ENCODE measurements at regions not wholly inside any gene's neighbourhood (a gene's known extent, or its start where the extent isn't known, plus 50 kb on each side); places are given as distances from the start of the nearest gene placed in this dataset.

DNA sequence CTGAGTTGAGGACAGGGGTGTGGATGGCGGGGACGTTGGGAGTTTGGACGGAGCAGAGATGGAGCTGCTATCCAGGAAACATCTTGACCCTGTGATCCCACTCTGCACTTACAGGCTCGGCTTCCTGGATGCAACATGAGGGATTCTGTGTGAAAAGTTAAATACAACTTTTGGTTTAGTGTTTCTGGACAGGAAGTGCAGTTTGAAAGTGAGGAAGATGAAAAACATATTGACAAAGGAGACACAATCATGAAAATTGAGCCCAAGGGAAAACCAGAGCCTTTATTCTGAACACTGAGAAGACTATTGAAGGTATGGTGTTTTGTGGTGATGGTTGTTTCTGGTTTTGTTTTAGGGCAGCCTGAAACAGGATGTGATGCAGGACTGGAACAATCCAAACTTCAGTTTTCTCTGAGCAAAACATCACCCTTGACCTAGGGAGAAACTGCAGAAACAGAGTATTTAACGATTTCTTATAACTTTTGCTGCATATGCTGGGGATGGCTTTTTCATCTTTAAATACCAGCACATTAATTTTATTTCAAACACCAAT is 76.5 kb upstream of the RFX8 start:
- TF ChIP-seq CTCF (IDR thresholded peaks at IDR 0.05) (no peak), POLR2AphosphoS5 (IDR thresholded peaks at IDR 0.05) (no peak), POLR2A (IDR thresholded peaks at IDR 0.05) (no peak)

Measured in transverse colon (tissue), 4 donors.